ENCODE measurements at regions not wholly inside any gene's neighbourhood (a gene's known extent, or its start where the extent isn't known, plus 50 kb on each side); places are given as distances from the start of the nearest gene placed in this dataset.

GRCh38 chr5:1692381-1692780, 107.3 kb downstream of the MRPL36 start:
- no peak overlapping the region for H3K4me3 ChIP-seq (ENCODE audit: low read depth, low read length)
- H3K36me3 ChIP-seq (ENCODE audit: control insufficient read depth, insufficient read depth, low read length), result no peaks in the 10 kb centered on the region
- TF ChIP-seq CTCF (IDR thresholded peaks at IDR 0.05; ENCODE audit: insufficient read depth, low read length, poor library complexity, severe bottlenecking), result no peak
- no peak for DNase-seq (ENCODE audit: low read depth)
- H3K27me3 ChIP-seq (ENCODE audit: control insufficient read depth, insufficient read depth, low read length), result no peaks in the 10 kb centered on the region

GRCh38 chr5:1687301-1687970, 112.2 kb downstream of the MRPL36 start:
- Histone ChIP-seq H3K4me3 (ENCODE audit: low read depth, low read length) (no peak overlapping the region), H3K27me3 (ENCODE audit: control insufficient read depth, insufficient read depth, low read length) (no peaks in the 10 kb centered on the region), H3K36me3 (ENCODE audit: control insufficient read depth, insufficient read depth, low read length) (no peaks in the 10 kb centered on the region)
- no peak for TF ChIP-seq CTCF (IDR thresholded peaks at IDR 0.05; ENCODE audit: insufficient read depth, low read length, poor library complexity, severe bottlenecking)
- no peak for DNase-seq (ENCODE audit: low read depth)

- no peak for DNase-seq (ENCODE audit: low read depth)
- H3K27me3 ChIP-seq (ENCODE audit: control insufficient read depth, insufficient read depth, low read length), result no peaks in the 10 kb centered on the region
- no peak overlapping the region for H3K4me3 ChIP-seq (ENCODE audit: low read depth, low read length)
- TF ChIP-seq CTCF (IDR thresholded peaks at IDR 0.05; ENCODE audit: insufficient read depth, low read length, poor library complexity, severe bottlenecking), result no peak
- no peaks in the 10 kb centered on the region for H3K36me3 ChIP-seq (ENCODE audit: control insufficient read depth, insufficient read depth, low read length)
Measured at GRCh38 chr5:1686016-1686802, 113.4 kb downstream of the MRPL36 start.

DNA sequence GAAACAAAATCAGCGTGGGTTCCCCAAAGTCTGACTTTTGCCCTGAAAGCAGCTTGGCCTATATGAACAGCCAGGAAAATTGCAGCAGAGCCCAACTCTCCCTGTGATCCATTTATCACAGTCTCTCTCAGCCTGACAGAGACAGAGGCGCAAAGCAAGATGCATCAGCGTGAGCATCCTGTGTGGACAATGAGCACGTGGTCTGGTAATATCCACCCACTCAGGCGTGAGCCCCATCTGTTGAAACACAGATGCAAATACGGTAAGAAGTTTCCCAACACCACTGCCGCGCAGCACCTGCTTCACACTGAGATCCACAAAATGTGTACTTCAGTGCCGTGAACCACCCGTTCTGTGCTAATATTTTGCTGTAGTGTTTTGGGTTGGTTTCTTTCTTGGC, 114.6 kb downstream of the MRPL36 start:
- DNase-seq (ENCODE audit: low read depth), result no peak
- Histone ChIP-seq H3K4me3 (ENCODE audit: low read depth, low read length) (no peak overlapping the region), H3K36me3 (ENCODE audit: control insufficient read depth, insufficient read depth, low read length) (no peaks in the 10 kb centered on the region), H3K27me3 (ENCODE audit: control insufficient read depth, insufficient read depth, low read length) (no peaks in the 10 kb centered on the region)
- no peak for TF ChIP-seq CTCF (IDR thresholded peaks at IDR 0.05; ENCODE audit: insufficient read depth, low read length, poor library complexity, severe bottlenecking)

- DNase-seq (ENCODE audit: low read depth), result no peak
- TF ChIP-seq CTCF (IDR thresholded peaks at IDR 0.05; ENCODE audit: insufficient read depth, low read length, poor library complexity, severe bottlenecking), result no peak
- no peaks in the 10 kb centered on the region for H3K36me3 ChIP-seq (ENCODE audit: control insufficient read depth, insufficient read depth, low read length)
- H3K27me3 ChIP-seq (ENCODE audit: control insufficient read depth, insufficient read depth, low read length), result no peaks in the 10 kb centered on the region
- no peak overlapping the region for H3K4me3 ChIP-seq (ENCODE audit: low read depth, low read length)
Measured at GRCh38 chr5:1681955-1682354, 117.7 kb downstream of the MRPL36 start.

All from kidney epithelial cell (primary cell).